GM12874 (cell line): ENCODE measurements at regions not wholly inside any gene's neighbourhood (a gene's known extent, or its start where the extent isn't known, plus 50 kb on each side); places are given as distances from the start of the nearest gene placed in this dataset.

Experiments
- CTCF ChIP-seq: IDR thresholded peaks from 2 replicates; pipeline ENCODE4 v1.5.1; 2011; ENCODE audit warnings: low read depth, mild to moderate bottlenecking, control low read depth, low read length, moderate library complexity; ENCODE audit not compliant: insufficient read depth

DNA sequence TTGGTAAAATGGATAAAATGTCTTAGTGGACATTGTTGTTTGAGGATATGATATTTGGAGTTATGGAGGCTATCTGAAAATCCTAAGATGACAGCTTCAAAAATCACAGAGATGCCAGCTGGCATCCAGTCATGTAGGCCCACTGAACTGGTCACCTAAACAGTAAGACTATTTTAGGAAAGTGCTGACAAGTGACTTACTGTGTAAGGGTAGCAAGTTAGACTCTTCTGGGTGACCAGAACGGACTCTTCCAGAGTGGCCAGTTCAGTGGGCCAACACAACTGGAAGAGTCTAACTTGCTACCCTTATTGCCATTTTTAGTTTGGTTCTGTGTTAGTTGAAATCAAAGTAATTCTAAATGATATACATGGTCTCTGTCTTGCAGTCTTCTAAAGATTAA, 61.4 kb upstream of the ATP8A1 start:
- no peak for TF ChIP-seq CTCF

DNA sequence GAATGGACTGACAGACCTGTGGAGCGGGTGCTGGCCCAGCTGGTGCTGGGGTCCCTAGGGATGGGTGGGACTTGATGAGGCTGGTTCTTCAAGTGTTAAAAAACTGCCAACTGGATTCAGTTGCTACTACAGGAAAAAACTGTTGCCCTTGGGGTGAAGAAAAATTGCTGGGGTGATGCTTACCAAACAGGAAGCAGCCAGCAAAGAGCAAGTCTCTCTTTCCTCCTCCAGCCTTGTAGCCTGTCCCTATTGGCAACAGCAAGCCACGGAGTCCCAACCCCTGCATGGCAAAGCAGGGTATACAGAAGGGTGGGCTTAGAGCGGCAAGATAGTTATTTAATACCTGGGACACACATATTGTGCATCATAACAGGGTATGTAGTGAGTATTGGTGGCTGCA, 60.1 kb upstream of the ATP8A1 start:
- no peak for TF ChIP-seq CTCF

DNA sequence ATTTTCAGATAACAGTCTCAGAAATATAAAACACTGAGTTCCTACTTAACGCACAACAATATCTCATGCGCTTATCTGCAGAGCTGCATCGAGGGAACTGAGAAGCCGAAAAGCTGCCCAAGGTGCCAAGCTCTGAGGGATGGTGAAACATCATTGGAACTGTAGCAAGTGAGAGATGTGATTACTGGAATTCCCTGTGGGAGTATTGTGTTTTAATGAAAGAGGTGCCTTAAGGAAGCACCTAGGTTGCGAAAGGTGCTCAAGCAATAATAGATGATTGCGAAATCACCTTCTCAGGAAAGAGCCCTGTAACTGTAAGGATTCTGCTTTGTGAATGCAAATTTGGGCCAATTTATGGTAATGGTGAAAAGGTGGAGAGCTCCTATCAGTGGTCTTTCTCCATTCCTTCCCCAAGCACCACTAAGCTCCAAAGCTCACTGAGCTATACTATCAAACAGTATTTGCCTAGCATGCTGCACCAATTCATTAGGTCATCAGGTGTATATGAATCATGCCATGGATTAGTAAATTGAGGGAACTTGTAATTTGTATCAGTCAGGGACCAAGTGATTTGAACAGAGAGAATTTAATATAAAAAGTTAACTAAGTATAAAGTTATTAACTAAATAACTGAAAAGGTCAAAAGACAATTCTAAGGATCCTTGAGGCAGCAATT, 59.0 kb upstream of the ATP8A1 start:
- no peak for TF ChIP-seq CTCF

DNA sequence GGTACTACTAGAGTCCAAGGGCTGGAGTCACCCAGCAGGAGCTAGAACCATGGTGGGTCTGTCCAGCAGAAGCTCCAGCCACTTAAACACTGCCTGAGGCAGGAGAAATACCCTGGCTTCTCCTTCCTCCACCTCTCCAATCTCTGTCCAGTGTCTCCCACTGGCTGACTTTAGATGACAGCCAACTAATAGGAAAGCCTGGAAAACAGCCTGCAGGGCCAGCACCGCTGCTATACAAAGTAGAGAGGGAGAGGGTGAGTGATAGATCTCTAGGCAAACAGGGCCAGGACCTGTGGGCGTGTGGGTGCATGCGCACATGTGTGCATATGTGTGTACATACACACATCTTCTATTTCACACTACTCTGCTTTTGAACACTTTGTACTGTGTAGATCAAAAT, 56.5 kb upstream of the ATP8A1 start:
- no peak for TF ChIP-seq CTCF

GRCh38 chr4:42712854-42713253, 55.9 kb upstream of the ATP8A1 start:
- no peak for TF ChIP-seq CTCF

GRCh38 chr4:42711496-42711895, 54.6 kb upstream of the ATP8A1 start:
- TF ChIP-seq CTCF = no peak

DNA sequence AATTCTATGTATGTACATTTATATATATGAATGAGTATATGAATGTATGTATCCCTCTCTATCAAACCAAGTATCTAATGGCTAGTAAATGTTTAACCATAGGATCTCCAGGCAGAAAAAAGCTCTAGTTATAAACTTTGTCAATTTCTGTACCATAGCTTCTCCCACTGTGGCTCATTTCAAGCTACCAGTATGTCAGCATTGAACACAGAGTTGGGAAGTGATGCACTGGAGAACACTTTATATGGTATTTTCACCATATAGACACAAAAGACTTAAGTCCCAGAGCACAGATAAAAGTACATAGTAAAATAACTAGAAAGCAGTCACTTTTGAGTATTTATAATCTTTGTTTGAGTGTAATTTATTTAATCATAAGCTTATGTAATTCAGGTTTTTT, 53.9 kb upstream of the ATP8A1 start:
- TF ChIP-seq CTCF = no peak
